Prostate gland (tissue), 2 donors: ENCODE measurements at regions not wholly inside any gene's neighbourhood (a gene's known extent, or its start where the extent isn't known, plus 50 kb on each side); places are given as distances from the start of the nearest gene placed in this dataset.
"Not testable (repeated sequence)": the region's sequence is repeated elsewhere in the genome, so short reads cannot be mapped to it uniquely, and the experiment has no call there.

ENCODE experiments used
- CTCF ChIP-seq, 4 experiments: fragments of 200-600 bp in 2 of 4; fragments of 450-650 bp in 2 of 4; sonication (generic) in 2 of 4; IDR thresholded peaks; 1 replicate in 3 of 4; 2 replicates in 1 of 4; pipeline ENCODE4 v1.5.1; 2016 to 2019; ENCODE audit warnings: antibody characterized with exemption in 4 of 4, mild to moderate bottlenecking in 2 of 4, moderate library complexity in 2 of 4
- POLR2A ChIP-seq: fragments of 450-650 bp; IDR thresholded peaks from one replicate; pipeline ENCODE4 v1.6.1; 2016; ENCODE audit warnings: antibody characterized with exemption, mild to moderate bottlenecking

GRCh38 chr17:30712859-30713258 is 111.6 kb downstream of the CRLF3 start:
- not testable (repeated sequence) for TF ChIP-seq POLR2A; CTCF (IDR thresholded peaks at IDR 0.05)
